ENCODE measurements at regions not wholly inside any gene's neighbourhood (a gene's known extent, or its start where the extent isn't known, plus 50 kb on each side); places are given as distances from the start of the nearest gene placed in this dataset.

DNA sequence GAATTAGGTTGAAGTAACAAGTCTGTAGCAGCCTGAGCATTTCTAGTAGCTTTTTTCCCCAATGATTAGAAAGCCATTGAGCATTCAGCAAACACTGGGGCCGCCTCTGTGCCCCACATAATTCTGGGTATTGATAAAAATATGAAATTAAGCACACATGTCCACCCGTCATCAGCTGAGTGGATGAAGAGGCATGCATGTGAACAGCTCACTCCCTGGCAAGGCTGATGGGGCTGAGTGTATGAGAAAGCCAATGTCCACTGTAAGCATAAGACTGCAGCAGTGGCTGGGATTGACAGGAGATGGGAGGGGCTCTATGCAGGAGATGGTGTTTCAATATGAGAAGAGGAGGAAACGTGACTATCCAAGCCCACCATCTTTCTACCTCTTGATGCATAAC, 124.4 kb upstream of the KLHL29 start:
- TF ChIP-seq JUND (IDR thresholded peaks at IDR 0.05; ENCODE audit: low read depth), result no peak
- DNase-seq (ENCODE audit: low read depth in 1 of 2, low spot score in 1 of 2), result no peak
- in situ Hi-C loops (cut with HindIII; ENCODE audit: low pct_unique_long_range_greater_than_20kb, low sequenced_read_pairs), result no loop called here

DNA sequence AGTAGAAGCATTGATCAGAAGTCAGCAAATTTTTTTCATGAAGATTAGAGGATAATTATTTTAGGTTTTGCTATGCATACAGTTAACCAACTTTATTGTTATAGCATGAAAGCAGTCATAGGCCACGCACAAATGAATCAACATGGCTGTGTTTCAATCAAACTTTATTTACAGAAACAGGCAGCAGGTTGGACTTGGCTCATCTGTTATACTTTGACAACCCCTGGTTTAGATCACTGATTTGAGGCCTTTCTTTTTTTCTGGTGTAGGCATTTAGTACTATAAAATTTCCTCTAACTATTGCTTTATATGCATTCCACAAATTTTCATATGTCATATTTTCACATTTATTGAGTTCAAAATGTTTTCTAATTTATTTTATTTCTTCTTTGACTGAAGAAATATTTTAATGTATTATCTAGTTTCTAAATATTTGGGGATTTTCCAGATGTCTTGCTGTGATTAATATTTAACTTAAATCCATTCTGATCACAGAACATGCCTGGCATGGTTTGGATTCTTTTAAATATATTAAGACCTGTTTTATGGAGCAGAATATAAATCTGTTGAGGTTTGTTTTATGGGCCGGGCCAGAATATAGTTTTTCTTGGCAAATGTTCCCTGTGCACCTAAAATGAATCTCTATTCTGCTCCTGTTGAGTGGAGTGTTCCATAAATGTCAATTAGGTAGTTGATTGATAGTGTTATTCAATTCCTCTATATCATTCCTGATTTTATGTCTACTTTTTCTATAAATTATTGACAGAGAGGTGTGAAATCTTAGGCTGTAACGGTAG, 116.3 kb upstream of the KLHL29 start:
- no peak for TF ChIP-seq JUND (IDR thresholded peaks at IDR 0.05; ENCODE audit: low read depth)
- in situ Hi-C loops (cut with HindIII; ENCODE audit: low pct_unique_long_range_greater_than_20kb, low sequenced_read_pairs), result no loop called here
- no peak for DNase-seq (ENCODE audit: low read depth in 1 of 2, low spot score in 1 of 2)

DNA sequence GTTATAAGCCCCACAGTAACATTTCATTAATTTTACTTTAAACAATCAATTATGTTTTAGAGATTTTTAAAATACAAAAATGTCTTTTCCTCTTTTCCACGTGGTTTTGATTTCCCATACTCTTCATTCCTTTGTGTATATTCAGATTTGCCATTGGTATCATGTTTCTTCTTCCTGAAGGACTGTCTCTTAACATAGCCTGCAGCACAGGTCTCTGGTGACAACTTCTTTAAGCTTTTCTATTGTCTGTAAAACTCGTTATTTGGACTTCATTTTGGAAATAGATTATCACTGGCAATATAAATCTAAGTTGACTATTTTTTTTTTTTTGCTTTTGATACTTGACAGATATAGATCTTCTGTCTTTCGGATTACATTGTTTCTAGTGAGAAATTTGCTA, 115.2 kb upstream of the KLHL29 start:
- DNase-seq (ENCODE audit: low read depth in 1 of 2, low spot score in 1 of 2), result no peak
- in situ Hi-C loops (cut with HindIII; ENCODE audit: low pct_unique_long_range_greater_than_20kb, low sequenced_read_pairs), result no loop called here

DNA sequence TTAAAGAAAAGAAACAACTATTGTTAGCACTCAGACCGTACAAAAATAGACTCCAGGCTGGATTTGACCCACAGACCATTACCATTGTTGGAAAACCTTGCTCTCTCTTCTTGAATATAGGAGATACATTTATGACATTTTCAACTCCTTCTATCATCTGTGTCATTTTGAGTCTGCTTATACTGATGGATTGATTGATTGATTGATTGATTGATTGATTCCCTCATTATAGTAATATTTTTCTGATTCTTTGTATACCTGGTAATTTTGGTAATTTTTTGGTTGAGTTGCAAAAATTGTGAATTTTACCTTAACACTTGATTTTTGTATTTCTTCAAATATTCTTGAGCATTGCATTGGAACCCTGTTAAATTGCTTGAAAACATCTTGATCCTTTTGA, 114.2 kb upstream of the KLHL29 start:
- DNase-seq (ENCODE audit: low read depth in 1 of 2, low spot score in 1 of 2), result no peak
- in situ Hi-C loops (cut with HindIII; ENCODE audit: low pct_unique_long_range_greater_than_20kb, low sequenced_read_pairs), result no loop called here
- no peak for TF ChIP-seq JUND (IDR thresholded peaks at IDR 0.05; ENCODE audit: low read depth)

More for the DNA sequence above, 115.2 kb upstream of the KLHL29 start:
- no peak for TF ChIP-seq JUND (IDR thresholded peaks at IDR 0.05; ENCODE audit: low read depth)

DNA sequence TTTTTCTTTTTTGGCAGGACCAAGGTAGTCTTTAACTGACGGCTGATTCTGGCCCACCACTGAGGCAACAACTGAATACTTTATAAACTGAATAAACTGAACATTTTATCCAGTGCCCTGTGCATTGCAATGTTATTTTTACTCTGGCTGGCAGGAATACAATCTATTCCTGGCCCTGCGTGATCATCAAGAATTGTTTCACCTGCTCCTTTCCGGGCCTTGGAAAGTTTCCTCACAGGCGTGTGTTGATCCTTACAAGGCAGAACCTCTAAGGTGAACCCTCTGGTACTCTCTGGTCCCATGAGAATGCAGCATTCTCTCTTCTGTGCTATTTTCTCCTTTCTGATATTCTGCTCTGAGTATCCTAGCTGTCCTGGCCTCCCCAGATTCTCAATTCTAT, 113.7 kb upstream of the KLHL29 start:
- no peak for DNase-seq (ENCODE audit: low read depth in 1 of 2, low spot score in 1 of 2)
- in situ Hi-C loops (cut with HindIII; ENCODE audit: low pct_unique_long_range_greater_than_20kb, low sequenced_read_pairs), result no loop called here
- TF ChIP-seq JUND (IDR thresholded peaks at IDR 0.05; ENCODE audit: low read depth), result no peak

DNA sequence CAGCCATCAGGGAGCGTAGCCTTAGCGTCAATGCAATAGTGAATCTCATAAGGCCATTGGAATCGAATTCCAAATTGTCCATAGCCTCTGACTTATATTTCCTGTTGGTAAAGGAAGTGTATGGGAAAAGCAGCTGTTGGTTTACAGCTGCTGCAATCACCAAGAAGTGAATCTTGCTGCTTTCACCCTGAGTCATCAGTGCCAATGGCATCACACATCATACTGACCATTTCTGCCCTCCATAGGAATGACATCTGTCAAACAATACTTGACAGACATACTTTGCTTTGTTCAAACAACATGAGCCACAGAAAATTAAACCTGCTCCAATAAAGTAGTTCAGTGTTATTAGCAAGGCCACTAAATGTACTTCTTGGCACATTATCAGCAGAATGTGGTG, 111.2 kb upstream of the KLHL29 start:
- no peak for TF ChIP-seq JUND (IDR thresholded peaks at IDR 0.05; ENCODE audit: low read depth)
- in situ Hi-C loops (cut with HindIII; ENCODE audit: low pct_unique_long_range_greater_than_20kb, low sequenced_read_pairs), result no loop called here
- DNase-seq (ENCODE audit: low read depth in 1 of 2, low spot score in 1 of 2), result no peak

DNA sequence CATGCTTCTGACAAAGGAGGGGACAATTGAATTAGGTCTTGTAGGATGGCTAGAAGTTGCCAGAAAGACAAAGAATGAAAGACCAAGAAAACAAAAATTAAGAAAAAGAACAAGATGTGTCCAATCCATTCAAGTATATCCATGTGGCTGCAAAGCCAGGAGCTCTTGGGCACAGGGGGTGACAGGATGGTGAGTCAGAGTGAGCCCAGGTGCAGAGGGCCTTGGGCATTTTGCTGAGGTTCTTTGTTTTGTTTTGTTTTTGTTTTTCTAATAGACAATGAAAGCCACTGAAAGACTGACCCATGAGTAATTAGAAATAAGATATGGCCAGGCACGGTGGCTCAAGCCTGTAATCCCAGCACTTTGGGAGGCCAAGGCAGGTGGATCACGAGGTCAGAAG, 104.6 kb upstream of the KLHL29 start:
- no peak for TF ChIP-seq JUND (IDR thresholded peaks at IDR 0.05; ENCODE audit: low read depth)
- no peak for DNase-seq (ENCODE audit: low read depth in 1 of 2, low spot score in 1 of 2)
- in situ Hi-C loops (cut with HindIII; ENCODE audit: low pct_unique_long_range_greater_than_20kb, low sequenced_read_pairs), result no loop called here

DNA sequence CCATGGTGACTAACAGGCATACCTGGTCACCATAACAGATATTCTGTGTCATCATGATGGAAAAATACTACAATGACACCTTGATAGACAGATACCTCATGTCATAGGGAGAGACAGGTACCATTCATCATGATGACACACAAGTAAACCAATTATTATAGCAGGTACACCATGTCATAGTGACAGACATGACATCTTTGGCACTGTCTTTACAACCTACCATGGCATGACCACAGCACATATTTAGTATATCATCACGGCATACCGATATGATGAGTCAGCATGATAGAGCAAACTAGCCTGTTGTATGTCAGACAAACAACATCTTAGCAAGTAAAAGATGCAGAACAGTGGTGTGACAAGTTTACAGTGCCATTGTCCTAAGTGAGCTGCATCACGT, 101.3 kb upstream of the KLHL29 start:
- DNase-seq (ENCODE audit: low read depth in 1 of 2, low spot score in 1 of 2), result peak in 1 of 2 experiments; percentile 4
- in situ Hi-C loops (cut with HindIII; ENCODE audit: low pct_unique_long_range_greater_than_20kb, low sequenced_read_pairs), result no loop called here
- no peak for TF ChIP-seq JUND (IDR thresholded peaks at IDR 0.05; ENCODE audit: low read depth)

DNA sequence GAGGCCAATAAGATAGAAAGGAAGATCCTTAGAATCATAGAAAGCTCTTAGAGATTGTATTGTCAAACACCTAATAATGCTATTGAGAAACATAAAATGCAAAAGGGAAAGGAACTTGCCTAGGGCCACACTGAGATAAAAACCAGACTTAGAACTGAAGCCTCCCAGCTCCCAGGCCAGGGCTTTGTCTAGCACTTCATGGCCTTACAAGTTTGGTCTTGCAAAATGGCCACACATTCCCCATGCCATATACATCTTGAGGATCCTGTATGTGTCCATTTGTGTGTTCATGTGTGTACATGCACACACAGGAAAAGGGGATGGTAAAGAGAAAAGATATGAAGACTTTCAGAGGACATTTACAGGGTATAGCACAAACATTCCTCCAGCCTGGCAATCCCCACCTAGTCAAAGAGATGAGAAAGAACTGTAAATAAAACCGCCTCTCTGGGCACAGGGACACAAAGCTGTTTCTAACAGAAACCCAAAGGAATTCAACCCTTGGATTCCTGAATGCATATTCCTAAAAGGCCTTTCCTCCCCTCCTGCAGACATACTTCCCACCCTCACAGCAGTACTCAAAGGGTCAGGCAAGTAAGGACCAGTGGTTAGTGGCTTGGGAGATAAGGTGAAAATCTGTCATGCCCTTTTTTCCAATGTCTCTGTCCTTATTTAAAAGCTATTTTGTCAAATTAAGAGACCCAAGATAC, 99.7 kb upstream of the KLHL29 start:
- DNase-seq (ENCODE audit: low read depth in 1 of 2, low spot score in 1 of 2), result no peak
- in situ Hi-C loops (cut with HindIII; ENCODE audit: low pct_unique_long_range_greater_than_20kb, low sequenced_read_pairs), result no loop called here

DNA sequence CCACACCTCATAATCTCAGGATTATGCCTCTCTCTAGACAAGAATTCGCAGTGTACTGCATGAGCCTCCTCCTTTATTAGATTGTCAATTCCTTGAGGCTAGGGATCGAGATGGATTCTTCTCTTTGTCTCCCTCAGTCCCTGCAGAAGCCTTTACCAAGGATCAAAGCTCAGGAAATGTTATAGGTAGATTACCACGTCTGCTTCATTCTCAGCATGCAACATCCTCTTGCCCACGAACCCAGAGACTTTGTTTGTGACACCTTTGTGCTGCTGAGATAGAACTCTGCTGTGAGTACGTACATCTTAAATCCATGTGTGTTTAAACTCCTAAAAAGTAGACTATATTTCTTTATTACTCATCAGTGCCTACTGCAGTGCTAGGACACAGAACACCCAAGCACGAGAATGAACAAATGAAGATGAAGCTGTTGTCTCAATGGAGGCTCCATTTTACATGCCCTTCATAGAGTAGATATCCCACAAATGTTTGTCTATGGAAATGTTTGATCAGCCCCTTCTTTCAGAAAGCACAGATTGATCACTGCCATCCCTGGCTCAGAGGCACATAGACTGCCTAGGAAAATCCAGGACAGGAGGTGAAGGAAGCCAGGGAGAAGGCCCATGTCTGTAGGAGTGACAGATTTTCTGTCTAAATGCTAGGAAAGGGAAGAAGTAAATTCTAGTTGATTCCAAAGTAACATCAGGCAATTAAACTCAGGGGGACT, 98.8 kb upstream of the KLHL29 start:
- in situ Hi-C loops (cut with HindIII; ENCODE audit: low pct_unique_long_range_greater_than_20kb, low sequenced_read_pairs), result no loop called here
- no peak for TF ChIP-seq JUND (IDR thresholded peaks at IDR 0.05; ENCODE audit: low read depth)
- no peak for DNase-seq (ENCODE audit: low read depth in 1 of 2, low spot score in 1 of 2)

More for the DNA sequence above, 99.7 kb upstream of the KLHL29 start:
- no peak for TF ChIP-seq JUND (IDR thresholded peaks at IDR 0.05; ENCODE audit: low read depth)

DNA sequence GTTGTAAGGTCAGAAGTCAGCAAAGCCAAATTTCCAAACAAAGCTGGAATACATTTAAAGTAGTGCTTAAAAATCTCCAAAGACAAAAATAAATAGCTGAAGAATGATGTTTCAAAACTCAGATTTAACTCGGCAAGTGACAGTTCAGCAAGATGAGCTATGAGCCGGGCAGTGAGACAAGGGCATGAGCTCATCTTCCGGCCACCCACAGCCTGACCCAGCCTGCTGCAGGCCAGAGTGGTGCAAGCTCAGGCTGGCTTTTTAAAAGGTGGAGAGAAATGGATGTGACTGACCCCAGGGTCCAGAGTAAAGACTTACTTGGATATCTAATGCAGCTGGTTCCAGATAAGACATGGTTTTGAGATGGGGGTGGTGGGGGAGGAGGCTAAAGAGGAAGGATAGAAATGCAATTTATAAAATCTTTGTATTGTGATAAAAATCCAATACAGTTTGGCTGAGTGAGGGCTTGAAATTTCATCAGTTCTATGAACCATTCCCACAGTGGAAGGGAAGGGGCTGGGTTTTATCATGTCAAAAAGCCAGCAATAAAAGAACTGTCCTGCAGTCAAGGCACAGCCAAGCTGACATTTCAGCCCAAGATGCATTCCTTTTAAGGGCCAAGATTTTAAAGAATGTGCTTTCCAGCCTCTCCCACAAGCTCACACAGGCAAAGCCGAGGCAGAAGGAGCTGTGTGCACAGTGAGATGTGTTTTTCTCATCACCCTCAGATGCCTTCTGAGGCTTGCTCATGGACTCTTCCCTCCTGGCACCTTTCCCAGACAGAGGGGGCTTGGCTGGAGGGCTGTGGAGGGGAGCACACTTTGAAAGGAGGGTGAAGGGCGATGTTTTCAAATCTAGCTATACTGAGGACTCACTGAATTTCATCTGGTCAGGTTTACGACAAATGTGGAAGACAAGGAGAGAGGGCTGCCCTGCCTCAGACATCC, 97.9 kb upstream of the KLHL29 start:
- in situ Hi-C loops (cut with HindIII; ENCODE audit: low pct_unique_long_range_greater_than_20kb, low sequenced_read_pairs), result no loop called here
- no peak for TF ChIP-seq JUND (IDR thresholded peaks at IDR 0.05; ENCODE audit: low read depth)
- no peak for DNase-seq (ENCODE audit: low read depth in 1 of 2, low spot score in 1 of 2)

DNA sequence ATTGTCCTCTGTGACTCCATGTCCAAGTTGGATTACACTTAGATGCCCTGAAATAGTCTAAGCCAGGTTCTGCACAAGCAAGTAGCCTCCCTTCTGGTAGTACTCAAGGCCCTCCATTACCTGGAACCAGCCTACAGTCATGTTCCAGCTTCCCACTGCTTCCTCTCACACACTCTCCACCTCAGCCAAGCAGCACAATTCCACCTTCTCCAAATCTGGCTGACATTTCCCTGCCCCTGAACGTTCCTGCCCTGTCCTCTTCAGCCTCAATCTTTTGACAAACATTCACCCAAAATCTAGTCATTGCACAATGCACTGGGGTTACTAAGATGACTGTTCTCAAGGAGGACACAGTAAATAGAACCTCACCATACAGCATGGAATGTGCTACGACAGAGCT, 95.3 kb upstream of the KLHL29 start:
- in situ Hi-C loops (cut with HindIII; ENCODE audit: low pct_unique_long_range_greater_than_20kb, low sequenced_read_pairs), result no loop called here
- DNase-seq (ENCODE audit: low read depth in 1 of 2, low spot score in 1 of 2), result no peak
- no peak for TF ChIP-seq JUND (IDR thresholded peaks at IDR 0.05; ENCODE audit: low read depth)
